ENCODE measurements at regions not wholly inside any gene's neighbourhood (a gene's known extent, or its start where the extent isn't known, plus 50 kb on each side); places are given as distances from the start of the nearest gene placed in this dataset.
A peak's percentile ranks its signal among the peaks of the same experiment; 100 is the strongest.

GRCh38 chr13:73223372-73223781, 164.6 kb downstream of the KLF5 start:
- DNase-seq = no peak

- DNase-seq = no peak
These were observed 164.0 kb downstream of the KLF5 start for GRCh38 chr13:73222627-73223305.

- DNase-seq = peak; percentile 1
These were observed 162.3 kb downstream of the KLF5 start for GRCh38 chr13:73220966-73221720.

- no peak for DNase-seq
These were observed 159.4 kb downstream of the KLF5 start for GRCh38 chr13:73218181-73218580.

- DNase-seq = no peak
These were observed 157.6 kb downstream of the KLF5 start for GRCh38 chr13:73216381-73216831.

GRCh38 chr13:73215823-73216222, 157.0 kb downstream of the KLF5 start:
- no peak for DNase-seq

- no peak for DNase-seq
These were observed 153.7 kb downstream of the KLF5 start for GRCh38 chr13:73212482-73212881.

- DNase-seq = peak; percentile 0
These were observed 151.5 kb downstream of the KLF5 start for GRCh38 chr13:73210218-73210883.

GRCh38 chr13:73204952-73205351, 146.1 kb downstream of the KLF5 start:
- no peak for DNase-seq

- no peak for DNase-seq
These were observed 142.8 kb downstream of the KLF5 start for GRCh38 chr13:73201626-73202025.

GRCh38 chr13:73198991-73199411, 140.2 kb downstream of the KLF5 start:
- peak; percentile 40 for DNase-seq

- DNase-seq = peak; percentile 34
These were observed 136.3 kb downstream of the KLF5 start for GRCh38 chr13:73195091-73195490.

GRCh38 chr13:73194310-73194709, 135.5 kb downstream of the KLF5 start:
- peak; percentile 62 for DNase-seq

- DNase-seq = no peak
These were observed 134.7 kb downstream of the KLF5 start for GRCh38 chr13:73193554-73193953.

GRCh38 chr13:73190477-73190876, 131.7 kb downstream of the KLF5 start:
- no peak for DNase-seq

- DNase-seq = no peak
These were observed 131.0 kb downstream of the KLF5 start for GRCh38 chr13:73189776-73190175.

- DNase-seq = no peak
These were observed 130.6 kb downstream of the KLF5 start for GRCh38 chr13:73189362-73189761.

GRCh38 chr13:73187106-73187505, 128.3 kb downstream of the KLF5 start:
- DNase-seq = no peak

GRCh38 chr13:73179650-73180274, 121.0 kb downstream of the KLF5 start:
- DNase-seq = no peak

- DNase-seq = no peak
These were observed 119.2 kb downstream of the KLF5 start for GRCh38 chr13:73177916-73178565.

- no peak for DNase-seq
These were observed 118.2 kb downstream of the KLF5 start for GRCh38 chr13:73177017-73177416.

- DNase-seq = no peak
These were observed 115.8 kb downstream of the KLF5 start for GRCh38 chr13:73174521-73175010.

Data from DMS53 (cell line).